ENCODE measurements at regions not wholly inside any gene's neighbourhood (a gene's known extent, or its start where the extent isn't known, plus 50 kb on each side); places are given as distances from the start of the nearest gene placed in this dataset.

- no peak for TF ChIP-seq EZH2phosphoT487 (IDR thresholded peaks at IDR 0.05; ENCODE audit: low read depth)
- TF ChIP-seq CTCF (IDR thresholded peaks at IDR 0.05; ENCODE audit: low read depth, low read length), result no peak
Measured at GRCh38 chr20:39654171-39654570, 692.0 kb downstream of the DHX35 start.
